K562 (cell line): ENCODE measurements at regions not wholly inside any gene's neighbourhood (a gene's known extent, or its start where the extent isn't known, plus 50 kb on each side); places are given as distances from the start of the nearest gene placed in this dataset.

Source experiments
- CREBBP ChIP-seq: IDR thresholded peaks from one replicate; pipeline ENCODE4 v1.6.1; 2012; ENCODE audit warnings: low read depth, mild to moderate bottlenecking, control low read depth, inconsistent platforms, low read length
- PML ChIP-seq: IDR thresholded peaks from 2 replicates; pipeline ENCODE4 v1.6.1; 2012; ENCODE audit warnings: low read length, inconsistent platforms
- PRDM10 ChIP-seq: fragments of 450-650 bp; IDR thresholded peaks from 2 replicates; pipeline ENCODE4 v1.6.1; 2018; ENCODE audit not compliant: partially characterized antibody
- REST ChIP-seq, 2 experiments: fragments of 450-650 bp; formaldehyde crosslinking in 1 of 2; IDR thresholded peaks; 2 replicates each; pipeline versions ENCODE4 v1.4.0 to v1.6.1; 2014 to 2020; ENCODE audit warnings: mild to moderate bottlenecking in 2 of 2, borderline replicate concordance in 1 of 2, low read depth in 1 of 2
- SIN3A ChIP-seq, 2 experiments: fragments of 150-350 bp in 1 of 2; IDR thresholded peaks; 2 replicates each; pipeline ENCODE4 v1.6.1; 2011 to 2016; ENCODE audit warnings: borderline replicate concordance in 2 of 2, low read depth in 2 of 2, low read length in 2 of 2, mild to moderate bottlenecking in 2 of 2, moderate library complexity in 2 of 2; ENCODE audit not compliant: control insufficient read depth in 1 of 2
- SMARCE1 ChIP-seq: fragments of 450-650 bp; IDR thresholded peaks from 2 replicates; pipeline ENCODE4 v1.7.1; 2016; ENCODE audit warnings: mild to moderate bottlenecking
- THAP12 ChIP-seq: fragments of 250-450 bp; sonication (Bioruptor Pico); IDR thresholded peaks from 2 replicates; pipeline ENCODE4 v1.9.0; 2021; ENCODE audit warnings: mild to moderate bottlenecking, inconsistent platforms
- TF ChIP-seq, protein P1 (sequence below), 3 experiments: IDR thresholded peaks in 2 of 3; conservative IDR thresholded peaks in 1 of 3; 2 replicates each; pipeline ENCODE4 v1.5.1; 2011 to 2012; ENCODE audit warnings: low read length in 3 of 3, mild to moderate bottlenecking in 3 of 3, control low read depth in 2 of 3, improper control_type of control experiment in 1 of 3, inconsistent platforms in 1 of 3, low read depth in 1 of 3, mixed read lengths in 1 of 3, moderate library complexity in 1 of 3; ENCODE audit not compliant: insufficient read depth in 2 of 3
- TF ChIP-seq, protein P2 (sequence below), 2 experiments: IDR thresholded peaks; 2 replicates each; pipeline ENCODE4 v1.6.1; 2012; ENCODE audit warnings: improper control_type of control experiment in 2 of 2, low read depth in 2 of 2, low read length in 2 of 2, borderline replicate concordance in 1 of 2

GRCh38 chr9:109961626-109962025, 181.6 kb downstream of the PALM2AKAP2 start:
- TF ChIP-seq, protein P1, sequence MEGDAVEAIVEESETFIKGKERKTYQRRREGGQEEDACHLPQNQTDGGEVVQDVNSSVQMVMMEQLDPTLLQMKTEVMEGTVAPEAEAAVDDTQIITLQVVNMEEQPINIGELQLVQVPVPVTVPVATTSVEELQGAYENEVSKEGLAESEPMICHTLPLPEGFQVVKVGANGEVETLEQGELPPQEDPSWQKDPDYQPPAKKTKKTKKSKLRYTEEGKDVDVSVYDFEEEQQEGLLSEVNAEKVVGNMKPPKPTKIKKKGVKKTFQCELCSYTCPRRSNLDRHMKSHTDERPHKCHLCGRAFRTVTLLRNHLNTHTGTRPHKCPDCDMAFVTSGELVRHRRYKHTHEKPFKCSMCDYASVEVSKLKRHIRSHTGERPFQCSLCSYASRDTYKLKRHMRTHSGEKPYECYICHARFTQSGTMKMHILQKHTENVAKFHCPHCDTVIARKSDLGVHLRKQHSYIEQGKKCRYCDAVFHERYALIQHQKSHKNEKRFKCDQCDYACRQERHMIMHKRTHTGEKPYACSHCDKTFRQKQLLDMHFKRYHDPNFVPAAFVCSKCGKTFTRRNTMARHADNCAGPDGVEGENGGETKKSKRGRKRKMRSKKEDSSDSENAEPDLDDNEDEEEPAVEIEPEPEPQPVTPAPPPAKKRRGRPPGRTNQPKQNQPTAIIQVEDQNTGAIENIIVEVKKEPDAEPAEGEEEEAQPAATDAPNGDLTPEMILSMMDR (IDR thresholded peaks at IDR 0.05 in 2 of 3, conservative IDR thresholded peaks at IDR 0.05 in 1 of 3; ENCODE audit: insufficient read depth in 2 of 3, low read depth in 1 of 3, low read length in 3 of 3): no peak
- TF ChIP-seq PML: no peak
- no peak for TF ChIP-seq SMARCE1
- TF ChIP-seq THAP12 (CRISPR knock-in tag): no peak
- TF ChIP-seq SIN3A (IDR thresholded peaks at IDR 0.05; ENCODE audit: borderline replicate concordance in 2 of 2, control insufficient read depth in 1 of 2, low read depth in 2 of 2, low read length in 2 of 2): no peak
- TF ChIP-seq CREBBP: no peak
- no peak for TF ChIP-seq PRDM10
- TF ChIP-seq, protein P2, sequence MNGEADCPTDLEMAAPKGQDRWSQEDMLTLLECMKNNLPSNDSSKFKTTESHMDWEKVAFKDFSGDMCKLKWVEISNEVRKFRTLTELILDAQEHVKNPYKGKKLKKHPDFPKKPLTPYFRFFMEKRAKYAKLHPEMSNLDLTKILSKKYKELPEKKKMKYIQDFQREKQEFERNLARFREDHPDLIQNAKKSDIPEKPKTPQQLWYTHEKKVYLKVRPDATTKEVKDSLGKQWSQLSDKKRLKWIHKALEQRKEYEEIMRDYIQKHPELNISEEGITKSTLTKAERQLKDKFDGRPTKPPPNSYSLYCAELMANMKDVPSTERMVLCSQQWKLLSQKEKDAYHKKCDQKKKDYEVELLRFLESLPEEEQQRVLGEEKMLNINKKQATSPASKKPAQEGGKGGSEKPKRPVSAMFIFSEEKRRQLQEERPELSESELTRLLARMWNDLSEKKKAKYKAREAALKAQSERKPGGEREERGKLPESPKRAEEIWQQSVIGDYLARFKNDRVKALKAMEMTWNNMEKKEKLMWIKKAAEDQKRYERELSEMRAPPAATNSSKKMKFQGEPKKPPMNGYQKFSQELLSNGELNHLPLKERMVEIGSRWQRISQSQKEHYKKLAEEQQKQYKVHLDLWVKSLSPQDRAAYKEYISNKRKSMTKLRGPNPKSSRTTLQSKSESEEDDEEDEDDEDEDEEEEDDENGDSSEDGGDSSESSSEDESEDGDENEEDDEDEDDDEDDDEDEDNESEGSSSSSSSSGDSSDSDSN (IDR thresholded peaks at IDR 0.05; ENCODE audit: borderline replicate concordance in 1 of 2, low read depth in 2 of 2, low read length in 2 of 2): no peak
- TF ChIP-seq REST (IDR thresholded peaks at IDR 0.05; ENCODE audit: borderline replicate concordance): no peak
- TF ChIP-seq REST (CRISPR knock-in tag; IDR thresholded peaks at IDR 0.05; ENCODE audit: low read depth): no peak
